ENCODE measurements at regions not wholly inside any gene's neighbourhood (a gene's known extent, or its start where the extent isn't known, plus 50 kb on each side); places are given as distances from the start of the nearest gene placed in this dataset.

DNA sequence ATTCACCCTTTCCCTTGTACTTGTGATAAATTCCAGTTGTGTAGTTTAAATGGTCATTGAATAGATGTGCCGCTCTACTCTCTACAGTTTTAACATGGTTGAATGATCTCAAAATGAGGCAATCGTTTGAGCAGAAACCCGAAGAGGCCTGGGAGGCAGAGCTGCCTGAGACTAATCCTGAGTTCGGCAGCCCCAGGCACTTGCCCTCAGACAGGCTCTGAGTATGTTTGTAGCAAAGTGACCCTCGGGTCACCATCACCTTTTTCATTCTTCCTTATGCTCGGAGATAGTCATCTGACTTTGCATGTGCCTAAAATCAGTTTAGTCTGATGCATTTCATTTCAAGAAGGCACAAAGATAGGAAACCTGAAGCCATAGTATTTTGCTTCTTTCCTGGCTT, 184.0 kb upstream of the RBFOX1 start:
- Mint-ChIP-seq H3K4me3 (no peak overlapping the region), H3K27ac (no peak overlapping the region), H3K36me3 (ENCODE audit: low read depth) (no peaks in the 10 kb centered on the region), H3K27me3 (ENCODE audit: insufficient read depth) (peaks cover 3% of the 10 kb centered on the region; the same call in 1 of the 2 replicates), H3K9me3 (peaks cover 69% of the 10 kb centered on the region), H3K4me1 (ENCODE audit: low read depth) (no peaks in the 10 kb centered on the region)
- no peak for DNase-seq
- TF ChIP-seq, protein P1, sequence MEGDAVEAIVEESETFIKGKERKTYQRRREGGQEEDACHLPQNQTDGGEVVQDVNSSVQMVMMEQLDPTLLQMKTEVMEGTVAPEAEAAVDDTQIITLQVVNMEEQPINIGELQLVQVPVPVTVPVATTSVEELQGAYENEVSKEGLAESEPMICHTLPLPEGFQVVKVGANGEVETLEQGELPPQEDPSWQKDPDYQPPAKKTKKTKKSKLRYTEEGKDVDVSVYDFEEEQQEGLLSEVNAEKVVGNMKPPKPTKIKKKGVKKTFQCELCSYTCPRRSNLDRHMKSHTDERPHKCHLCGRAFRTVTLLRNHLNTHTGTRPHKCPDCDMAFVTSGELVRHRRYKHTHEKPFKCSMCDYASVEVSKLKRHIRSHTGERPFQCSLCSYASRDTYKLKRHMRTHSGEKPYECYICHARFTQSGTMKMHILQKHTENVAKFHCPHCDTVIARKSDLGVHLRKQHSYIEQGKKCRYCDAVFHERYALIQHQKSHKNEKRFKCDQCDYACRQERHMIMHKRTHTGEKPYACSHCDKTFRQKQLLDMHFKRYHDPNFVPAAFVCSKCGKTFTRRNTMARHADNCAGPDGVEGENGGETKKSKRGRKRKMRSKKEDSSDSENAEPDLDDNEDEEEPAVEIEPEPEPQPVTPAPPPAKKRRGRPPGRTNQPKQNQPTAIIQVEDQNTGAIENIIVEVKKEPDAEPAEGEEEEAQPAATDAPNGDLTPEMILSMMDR (IDR thresholded peaks at IDR 0.05) = no peak

DNA sequence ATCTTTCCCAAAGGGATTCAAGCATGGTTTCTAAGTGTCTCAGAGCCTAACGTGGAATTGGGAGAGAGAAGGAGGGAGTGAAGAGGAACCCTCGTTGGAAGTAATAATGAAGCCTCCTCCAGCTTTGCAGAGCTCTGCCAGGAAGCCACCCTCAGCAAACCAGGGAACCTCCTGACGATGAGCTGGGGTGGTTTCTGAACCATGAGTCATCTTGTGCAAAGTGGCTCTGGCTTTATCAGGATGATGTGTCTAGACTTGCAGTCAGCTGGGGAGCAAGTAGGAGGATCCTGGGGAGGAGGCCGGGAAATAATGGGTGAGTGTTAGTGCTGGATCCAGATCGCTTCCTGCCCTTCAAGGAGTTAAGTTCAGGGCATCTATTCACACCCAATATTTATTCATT, 191.7 kb upstream of the RBFOX1 start:
- no peak overlapping the region for H3K27ac Mint-ChIP-seq
- no peak for DNase-seq
- 0 out of 2 replicates have a peak, but pooled peaks cover under 1% of the 10 kb centered on the region for H3K36me3 Mint-ChIP-seq (ENCODE audit: low read depth)
- H3K4me1 Mint-ChIP-seq (ENCODE audit: low read depth) = no peaks in the 10 kb centered on the region
- no peak overlapping the region for H3K4me3 Mint-ChIP-seq
- TF ChIP-seq, protein P1 (IDR thresholded peaks at IDR 0.05) = no peak
- H3K9me3 Mint-ChIP-seq = peaks cover 75% of the 10 kb centered on the region
- no peaks in the 10 kb centered on the region; the same call in 1 of the 2 replicates for H3K27me3 Mint-ChIP-seq (ENCODE audit: insufficient read depth)

DNA sequence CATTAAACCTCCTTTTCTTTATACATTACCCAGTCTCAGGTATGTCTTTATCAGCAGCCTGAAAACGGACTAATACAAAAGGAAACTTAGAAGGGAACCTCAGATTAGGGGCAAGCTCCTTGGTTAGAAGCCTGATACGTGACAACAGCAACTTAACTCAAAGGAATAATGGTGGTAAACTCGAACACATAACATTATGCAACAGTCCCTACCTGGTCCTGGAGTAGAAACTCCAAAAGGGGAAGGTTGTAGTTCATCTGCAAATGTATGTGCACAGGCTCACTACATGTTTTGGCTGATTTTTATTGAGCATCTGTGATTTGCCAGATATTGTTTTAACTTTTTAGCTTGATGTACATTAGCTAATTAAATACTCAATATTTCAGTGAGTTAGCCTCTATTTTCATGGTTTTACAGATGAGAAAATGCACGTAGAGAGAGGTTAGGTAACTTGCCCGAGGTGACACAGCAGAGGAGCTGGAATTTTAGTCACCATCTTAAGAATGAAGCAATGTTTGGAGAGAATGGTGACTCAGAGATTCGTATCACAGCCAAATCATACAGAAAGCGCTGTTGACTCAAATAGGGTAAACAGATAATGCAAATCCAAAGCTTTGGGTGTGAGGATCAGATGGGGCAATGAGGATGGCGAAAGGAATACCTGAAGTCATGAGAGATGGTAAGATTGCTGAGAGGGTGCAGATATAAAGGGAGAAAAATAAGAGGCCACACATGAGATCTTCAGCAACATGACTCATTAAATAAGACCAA, 194.9 kb upstream of the RBFOX1 start:
- no peaks in the 10 kb centered on the region; the same call in 1 of the 2 replicates for H3K27me3 Mint-ChIP-seq (ENCODE audit: insufficient read depth)
- H3K9me3 Mint-ChIP-seq = peaks cover 65% of the 10 kb centered on the region
- H3K4me1 Mint-ChIP-seq (ENCODE audit: low read depth) = no peaks in the 10 kb centered on the region
- H3K4me3 Mint-ChIP-seq = no peak overlapping the region
- 0 out of 2 replicates have a peak, but pooled peaks cover 3% of the 10 kb centered on the region for H3K36me3 Mint-ChIP-seq (ENCODE audit: low read depth)
- TF ChIP-seq, protein P1 (IDR thresholded peaks at IDR 0.05) = no peak
- DNase-seq = peak; percentile 3
- H3K27ac Mint-ChIP-seq = no peak overlapping the region

DNA sequence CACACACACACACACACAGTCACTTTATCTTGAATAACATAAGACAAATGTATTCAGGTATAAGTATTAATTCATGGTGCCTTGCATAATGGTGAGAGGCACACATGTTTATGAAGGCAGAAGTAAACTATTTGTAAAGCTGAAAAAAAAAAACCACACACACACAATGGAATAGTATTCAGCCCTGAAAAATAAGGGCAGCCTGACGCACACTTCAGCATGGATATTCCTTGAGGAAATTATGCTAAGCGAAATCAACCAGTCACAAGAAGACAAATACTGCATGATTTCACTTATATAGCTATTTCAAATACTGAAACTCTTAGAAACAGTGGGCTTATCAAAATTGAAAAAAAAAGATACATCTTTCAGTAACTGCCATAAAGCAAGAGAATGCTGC, 200.2 kb upstream of the RBFOX1 start:
- TF ChIP-seq, protein P1 (IDR thresholded peaks at IDR 0.05) = no peak
- Mint-ChIP-seq H3K4me3 (no peak overlapping the region), H3K36me3 (ENCODE audit: low read depth) (peaks cover 3% of the 10 kb centered on the region; the same call in 1 of the 2 replicates), H3K4me1 (ENCODE audit: low read depth) (no peaks in the 10 kb centered on the region), H3K27me3 (ENCODE audit: insufficient read depth) (no peaks in the 10 kb centered on the region), H3K9me3 (peaks cover 41% of the 10 kb centered on the region), H3K27ac (no peak overlapping the region)
- no peak for DNase-seq

DNA sequence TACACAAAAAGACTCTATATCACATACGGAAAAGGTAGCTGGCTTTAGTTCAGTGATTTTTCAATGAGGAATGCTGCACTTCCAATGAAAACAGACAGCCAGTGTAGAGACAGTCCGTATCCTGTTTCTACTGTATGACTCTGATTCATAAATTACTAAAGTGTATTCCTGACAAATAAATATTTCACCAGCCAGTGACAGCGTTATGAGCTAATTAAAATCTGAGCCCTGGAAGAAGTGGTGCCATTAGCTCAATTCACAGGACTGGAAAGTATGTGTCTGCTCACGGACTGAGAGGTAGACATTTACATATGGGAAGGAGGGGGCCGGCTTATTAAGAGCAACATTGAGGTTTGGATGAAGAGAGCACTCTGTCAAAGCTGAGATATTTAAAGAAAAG, 207.9 kb upstream of the RBFOX1 start:
- Mint-ChIP-seq H3K4me1 (ENCODE audit: low read depth) (no peaks in the 10 kb centered on the region), H3K27me3 (ENCODE audit: insufficient read depth) (no peaks in the 10 kb centered on the region), H3K27ac (no peak overlapping the region), H3K36me3 (ENCODE audit: low read depth) (no peaks in the 10 kb centered on the region; the same call in 1 of the 2 replicates), H3K9me3 (peaks cover 52% of the 10 kb centered on the region), H3K4me3 (no peak overlapping the region)
- no peak for DNase-seq
- TF ChIP-seq, protein P1 (IDR thresholded peaks at IDR 0.05) = no peak
